Effector CD8-positive, alpha-beta T cell (primary cell): ENCODE measurements at regions not wholly inside any gene's neighbourhood (a gene's known extent, or its start where the extent isn't known, plus 50 kb on each side); places are given as distances from the start of the nearest gene placed in this dataset.
"Not testable (repeated sequence)": the region's sequence is repeated elsewhere in the genome, so short reads cannot be mapped to it uniquely, and the experiment has no call there.

Experiments used
- DNase-seq: peaks from one replicate; lab custom pipeline; 2025; lab: John Stamatoyannopoulos, UW

GRCh38 chr6:170044836-170045562, 245.9 kb downstream of the DLL1 start:
- DNase-seq = no peak

DNA sequence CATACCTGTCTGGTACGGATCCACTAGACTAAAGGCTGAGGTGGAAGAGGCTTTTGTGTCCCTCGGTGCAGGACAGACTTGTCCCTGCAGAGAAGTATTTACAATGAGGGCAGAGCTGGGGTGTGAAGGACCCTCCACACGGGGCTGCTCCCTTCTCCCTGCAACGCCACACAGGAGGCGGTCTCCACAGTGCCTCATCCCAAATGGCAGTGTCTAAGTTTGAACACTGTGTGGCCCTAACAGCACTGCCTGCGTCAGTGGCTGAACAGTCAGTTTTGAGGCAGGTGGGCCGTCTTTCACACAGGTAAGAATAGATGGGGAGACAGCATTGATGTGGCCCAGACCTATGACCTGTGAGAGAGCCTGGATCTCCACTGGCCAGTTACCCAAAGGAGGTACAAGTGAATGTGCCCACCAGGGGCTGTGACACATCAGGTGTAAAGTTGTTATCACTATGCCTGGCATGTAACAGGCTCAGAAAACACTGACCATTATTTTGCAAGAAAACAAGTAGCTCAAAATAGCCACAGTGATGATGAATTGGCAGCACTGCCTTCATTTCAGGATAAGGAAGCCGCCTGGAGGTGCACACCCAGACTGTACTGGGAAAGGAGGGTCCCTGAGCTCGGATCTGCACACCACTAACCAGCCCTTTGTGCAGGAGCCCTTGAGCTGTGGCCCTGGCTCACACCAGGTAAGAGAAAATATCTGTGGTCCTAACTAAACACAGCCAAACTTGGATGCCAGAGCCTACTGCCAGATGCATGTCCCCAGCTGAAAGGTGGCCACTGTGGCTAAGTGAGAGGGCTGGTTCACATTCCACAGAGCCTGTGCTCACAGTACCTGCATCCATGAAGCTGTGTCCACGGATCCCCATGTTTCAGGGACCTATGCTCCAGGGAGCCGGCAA, 246.7 kb downstream of the DLL1 start:
- DNase-seq = no peak

DNA sequence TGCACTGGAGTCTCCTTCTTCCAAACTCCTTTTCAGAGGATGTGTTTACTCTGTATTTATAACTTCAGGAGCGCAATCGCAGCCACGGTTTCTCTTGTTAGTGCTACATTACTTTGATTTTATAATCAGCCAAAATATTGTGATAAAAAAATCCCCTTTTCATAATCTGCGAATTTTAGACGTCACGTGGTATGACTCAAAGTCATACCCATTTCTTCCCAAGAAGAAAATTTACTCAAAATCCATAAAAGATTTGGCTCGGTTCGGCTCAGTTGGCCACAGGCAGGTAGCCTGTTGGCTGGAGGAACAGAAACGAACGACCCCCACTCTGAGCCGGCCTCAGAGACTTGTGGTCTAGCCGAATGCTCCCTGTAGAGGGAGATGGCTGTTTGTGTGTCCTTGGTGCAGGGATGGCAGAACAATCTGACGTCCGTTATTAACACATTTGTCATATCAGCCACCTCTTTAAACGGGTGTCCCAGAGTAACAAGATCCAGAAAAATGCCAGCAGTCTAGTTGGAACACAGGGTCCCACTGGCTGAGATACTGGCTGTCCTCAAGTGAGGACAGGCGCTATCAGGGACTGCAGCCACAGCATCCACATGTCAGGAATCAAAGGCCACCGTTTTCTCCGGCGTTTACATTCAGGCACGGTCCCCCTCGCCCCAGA, 247.6 kb downstream of the DLL1 start:
- no peak for DNase-seq

DNA sequence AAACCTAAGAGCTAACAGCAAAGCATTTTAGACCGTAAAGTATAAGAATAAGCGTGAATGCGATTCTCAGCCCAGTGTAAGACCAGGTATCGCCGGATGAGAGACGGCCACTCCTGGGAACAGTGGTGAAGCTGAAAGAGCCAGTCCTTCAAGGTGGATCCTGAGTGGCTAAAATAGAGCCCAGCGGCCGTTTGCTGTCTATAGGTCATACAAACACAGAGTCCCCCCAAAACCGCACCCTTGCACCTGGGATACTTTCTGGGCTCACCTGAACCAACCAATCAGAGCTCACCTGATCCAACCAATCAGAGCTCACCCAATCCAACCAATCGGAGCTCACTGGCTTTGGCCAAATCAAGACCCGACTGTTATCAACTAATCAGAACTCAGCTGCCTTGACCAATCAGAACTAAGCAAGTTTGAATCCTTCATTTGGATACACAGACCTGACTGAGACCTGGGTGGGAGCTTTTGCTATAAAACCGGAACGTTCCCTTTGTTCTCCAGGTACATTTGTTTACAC, 248.2 kb downstream of the DLL1 start:
- no peak for DNase-seq

DNA sequence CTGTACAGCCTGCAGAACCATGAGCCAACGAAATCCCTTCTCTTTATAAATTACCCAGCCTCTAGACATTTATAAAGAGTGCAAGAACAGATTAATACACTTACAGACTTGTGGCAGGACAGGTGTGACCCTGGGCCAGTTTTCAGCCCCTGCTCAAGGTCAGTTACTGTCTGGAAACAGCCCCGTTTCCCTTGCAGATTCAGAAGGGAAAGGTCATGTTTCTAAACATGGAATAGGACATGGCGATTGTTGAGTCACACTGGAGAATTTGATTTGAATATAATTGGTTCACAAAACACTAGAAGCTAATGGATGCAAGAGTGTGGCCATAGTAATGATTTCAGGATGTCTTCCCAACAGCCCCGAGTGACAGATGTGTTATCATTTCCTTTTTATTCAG, 248.8 kb downstream of the DLL1 start:
- DNase-seq = no peak

- no peak for DNase-seq
These were observed 249.4 kb downstream of the DLL1 start for GRCh38 chr6:170041526-170041925.

GRCh38 chr6:170040906-170041305, 250.0 kb downstream of the DLL1 start:
- no peak for DNase-seq

GRCh38 chr6:170040115-170040500, 250.8 kb downstream of the DLL1 start:
- no peak for DNase-seq

DNA sequence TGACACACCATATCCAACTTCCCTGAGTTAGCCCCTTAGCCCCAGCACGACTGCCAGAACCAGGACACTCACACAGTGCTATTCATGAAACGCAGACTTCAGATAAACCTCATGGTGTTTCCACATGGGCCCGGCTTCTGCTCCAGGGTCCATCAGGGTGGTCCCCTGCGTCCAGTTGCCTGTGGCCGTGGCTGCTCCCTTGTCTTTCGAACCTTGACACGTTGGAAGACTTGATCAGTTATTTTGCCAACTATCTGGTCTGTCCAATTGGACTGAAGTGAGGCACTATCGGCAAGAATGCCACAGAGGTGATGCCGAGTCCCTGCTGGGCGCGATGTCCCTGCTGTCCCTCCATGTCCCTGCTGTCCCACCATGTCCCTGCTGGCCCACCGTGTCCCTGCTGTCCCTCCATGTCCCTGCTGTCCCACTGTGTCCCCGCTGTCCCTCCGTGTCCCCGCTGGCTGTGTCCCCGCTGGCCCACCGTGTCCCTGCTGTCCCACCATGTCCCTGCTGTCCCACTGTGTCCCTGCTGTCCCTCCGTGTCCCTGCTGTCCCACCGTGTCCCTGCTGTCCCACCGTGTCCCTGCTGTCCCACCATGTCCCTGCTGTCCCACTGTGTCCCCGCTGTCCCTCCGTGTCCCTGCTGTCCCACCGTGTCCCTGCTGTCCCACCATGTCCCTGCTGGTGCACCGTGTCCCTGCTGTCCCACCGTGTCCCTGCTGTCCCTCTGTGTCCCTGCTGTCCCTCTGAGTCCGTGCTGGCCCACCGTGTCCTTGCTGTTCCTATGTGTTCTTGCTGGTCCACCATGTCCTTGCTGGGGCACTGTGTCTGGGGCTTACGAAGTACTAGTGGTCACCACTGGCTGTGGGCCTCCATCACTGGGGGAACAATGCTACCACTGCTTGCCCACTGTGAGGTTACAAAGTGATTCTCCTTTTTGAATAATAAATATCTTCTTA, 251.4 kb downstream of the DLL1 start:
- no peak for DNase-seq

- DNase-seq = no peak
These were observed 252.2 kb downstream of the DLL1 start for GRCh38 chr6:170038708-170039107.

DNA sequence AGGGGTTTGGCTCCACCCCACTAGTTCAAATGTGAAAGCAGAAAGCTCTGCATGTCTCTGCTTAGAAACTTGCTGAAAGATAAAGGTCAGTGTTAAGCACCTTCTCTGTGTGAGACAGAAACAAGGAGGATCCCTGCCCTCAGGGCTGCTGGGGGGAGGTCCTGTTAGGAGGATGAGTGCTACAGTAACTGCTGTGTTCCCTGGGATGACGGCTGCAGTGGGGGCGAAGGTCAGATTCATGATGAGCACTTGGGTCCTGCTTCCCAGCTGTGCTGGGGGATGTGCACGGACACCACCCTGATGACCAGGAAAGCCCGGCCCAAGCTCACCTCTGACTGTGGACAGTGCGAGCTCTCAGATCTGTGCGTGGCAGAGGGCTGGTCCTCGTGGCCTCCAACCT, 252.6 kb downstream of the DLL1 start:
- DNase-seq = no peak

GRCh38 chr6:170037541-170038250, 253.2 kb downstream of the DLL1 start:
- DNase-seq = no peak

DNA sequence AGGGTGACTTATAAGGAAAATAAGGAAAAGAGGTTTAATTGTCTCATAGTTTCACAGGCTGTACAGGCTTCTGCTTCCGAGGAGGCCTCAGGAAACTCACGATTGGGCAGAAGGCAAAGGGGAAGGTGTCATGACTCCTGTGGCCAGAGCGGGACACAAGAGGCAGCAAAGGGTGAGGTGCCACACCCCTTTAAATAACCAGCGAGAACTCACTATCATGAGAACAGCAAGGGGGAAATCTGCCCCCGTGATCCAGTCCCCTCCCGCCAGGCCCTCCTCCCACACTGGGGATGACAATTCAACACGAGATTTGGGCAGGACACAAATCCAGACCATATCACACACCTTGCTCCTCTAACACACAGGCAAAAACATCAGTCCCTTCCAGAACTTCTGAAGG, 254.0 kb downstream of the DLL1 start:
- DNase-seq = no peak

- DNase-seq = not testable (repeated sequence)
These were observed 254.5 kb downstream of the DLL1 start for GRCh38 chr6:170036367-170036766.

DNA sequence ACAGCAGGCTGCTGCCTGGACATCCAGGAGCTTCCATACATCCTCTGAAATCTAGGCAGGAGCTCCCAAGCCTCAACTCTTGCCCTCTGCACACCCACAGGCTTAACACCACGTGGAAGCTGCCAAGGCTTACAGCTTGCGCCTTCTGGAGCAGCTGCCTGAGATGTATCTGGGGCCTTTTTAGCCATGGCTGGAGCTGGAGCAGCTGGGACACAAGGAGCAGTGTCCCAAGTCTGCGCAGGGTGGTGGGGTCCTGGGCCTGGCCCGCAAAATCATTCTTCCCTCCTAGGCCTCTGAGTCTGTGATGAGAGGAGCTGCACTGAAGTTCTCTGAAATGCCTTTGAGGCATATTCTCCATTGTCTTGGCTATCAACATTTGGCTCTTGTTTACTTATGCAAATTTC, 255.0 kb downstream of the DLL1 start:
- no peak for DNase-seq

GRCh38 chr6:170035044-170035443, 255.8 kb downstream of the DLL1 start:
- no peak for DNase-seq

DNA sequence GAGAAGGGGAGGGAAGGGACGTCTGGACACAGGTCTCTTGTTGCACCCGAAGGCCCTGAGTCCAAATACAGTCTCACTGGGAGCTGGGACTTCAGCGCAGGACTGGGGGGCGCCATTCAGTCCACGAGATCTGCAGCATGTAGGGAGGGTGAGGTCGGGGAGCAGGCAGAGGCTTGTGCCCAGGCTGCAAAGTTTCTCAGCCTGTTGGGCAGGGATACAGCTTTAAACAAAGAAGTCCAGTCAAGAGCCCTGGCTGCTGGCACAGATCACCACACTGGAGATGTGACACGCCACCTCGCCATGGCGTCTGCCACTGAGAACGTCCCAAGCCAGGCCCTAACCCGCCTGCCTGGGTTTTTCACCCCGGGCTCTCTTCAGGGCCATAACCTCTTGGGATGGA, 256.6 kb downstream of the DLL1 start:
- no peak for DNase-seq

- DNase-seq = no peak
These were observed 257.2 kb downstream of the DLL1 start for GRCh38 chr6:170033666-170034065.

GRCh38 chr6:170032706-170033309, 258.1 kb downstream of the DLL1 start:
- DNase-seq = no peak

DNA sequence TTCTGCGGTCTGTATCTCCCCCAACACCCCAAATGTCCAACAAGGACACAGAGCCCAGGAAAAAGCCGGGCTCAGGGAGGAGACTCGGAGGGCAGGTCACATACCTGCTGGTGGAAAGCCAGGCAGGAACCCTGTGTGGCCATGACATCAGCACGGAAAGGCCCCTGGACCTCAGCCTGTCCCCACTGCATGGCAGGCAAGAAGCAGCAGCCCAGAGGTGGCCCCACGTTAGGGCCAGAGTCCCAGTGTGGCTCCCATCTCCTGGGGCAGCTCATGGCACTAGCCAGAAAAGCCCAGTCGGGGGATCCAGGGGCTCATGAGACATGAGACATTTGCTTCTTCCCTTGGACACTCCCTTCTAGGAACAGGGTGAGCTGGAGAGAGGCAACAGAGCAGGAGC, 258.7 kb downstream of the DLL1 start:
- no peak for DNase-seq
